SK-N-SH (cell line): ENCODE measurements at regions not wholly inside any gene's neighbourhood (a gene's known extent, or its start where the extent isn't known, plus 50 kb on each side); places are given as distances from the start of the nearest gene placed in this dataset.
A peak's percentile ranks its signal among the peaks of the same experiment; 100 is the strongest.

Experiments used
- CTCF ChIA-PET: fragments of 300-600, 350-600 bp; formaldehyde crosslinking; extraction: SDS; loops from one replicate; lab custom pipeline; 2021; lab: Yijun Ruan, JAX
- POLR2A ChIA-PET: fragments of 350-600 bp; sonication (Branson Sonifier 250); formaldehyde crosslinking; extraction: SDS; loops from one replicate; lab custom pipeline; 2020; ENCODE audit warnings: antibody characterized with exemption, inconsistent platforms; lab: Yijun Ruan, JAX
- DNase-seq: peaks from one replicate; pipeline ENCODE4 v3.0.0; 2012
- H2AFZ ChIP-seq: fragments of 200-600 bp; sonication (generic); 2 replicates; pipeline ENCODE4 v1.8.1; 2016; ENCODE audit warnings: antibody characterized with exemption, mild to moderate bottlenecking, low read depth
- H3F3A ChIP-seq: fragments of 200-600 bp; sonication (generic); replicated peaks from 2 replicates; pipeline ENCODE3; 2016; ENCODE audit warnings: antibody characterized with exemption, mild to moderate bottlenecking; ENCODE audit not compliant: insufficient read depth
- H3K27ac ChIP-seq, 2 experiments: fragments of 200-500 bp in 1 of 2; fragments of 200-600 bp in 1 of 2; sonication (Bioruptor generic) in 1 of 2; sonication (generic), shearing (Covaris generic) in 1 of 2; 2 replicates each; pipeline versions ENCODE4 v1.5.1 to v1.6.1; 2014 to 2016; ENCODE audit warnings: low read depth in 2 of 2, inconsistent platforms in 1 of 2, low read length in 1 of 2, mild to moderate bottlenecking in 1 of 2, mixed read lengths in 1 of 2
- H3K27me3 ChIP-seq: fragments of 200-600 bp; sonication (generic), shearing (Covaris generic); 2 replicates; pipeline ENCODE4 v1.6.1; 2016; ENCODE audit warnings: mixed run types; ENCODE audit not compliant: insufficient read depth
- H3K36me3 ChIP-seq, 2 experiments: fragments of 200-500 bp in 1 of 2; fragments of 200-600 bp in 1 of 2; sonication (Bioruptor generic) in 1 of 2; sonication (generic) in 1 of 2; replicated peaks in 1 of 2; 2 replicates each; pipeline versions ENCODE3 to v1.5.1; 2014 to 2016; ENCODE audit warnings: low read length in 1 of 2, mild to moderate bottlenecking in 1 of 2; ENCODE audit not compliant: insufficient read depth in 2 of 2, control insufficient read depth in 1 of 2
- H3K4me1 ChIP-seq, 2 experiments: fragments of 200-500 bp in 1 of 2; fragments of 200-600 bp in 1 of 2; sonication (Bioruptor generic) in 1 of 2; sonication (generic), shearing (Covaris generic) in 1 of 2; 2 replicates each; pipeline versions ENCODE4 v1.5.1 to v1.6.1; 2014 to 2016; ENCODE audit warnings: low read depth in 1 of 2, low read length in 1 of 2, mixed run types in 1 of 2; ENCODE audit not compliant: insufficient read depth in 2 of 2, control insufficient read depth in 1 of 2
- H3K4me2 ChIP-seq: fragments of 200-600 bp; sonication (generic), shearing (Covaris generic); 2 replicates; pipeline ENCODE4 v1.6.1; 2017; ENCODE audit warnings: mixed run types
- H3K4me3 ChIP-seq, 2 experiments: fragments of 200-500 bp in 1 of 2; fragments of 200-600 bp in 1 of 2; sonication (Bioruptor generic) in 1 of 2; sonication (generic), shearing (Covaris generic) in 1 of 2; 2 replicates each; pipeline versions ENCODE4 v1.5.1 to v1.8.1; 2014 to 2016; ENCODE audit warnings: low read depth in 2 of 2, inconsistent platforms in 1 of 2, low read length in 1 of 2, mild to moderate bottlenecking in 1 of 2, mixed read lengths in 1 of 2, moderate library complexity in 1 of 2
- H3K79me2 ChIP-seq: fragments of 200-600 bp; sonication (generic); 2 replicates; pipeline ENCODE4 v1.8.1; 2017; ENCODE audit warnings: mild to moderate bottlenecking; ENCODE audit not compliant: insufficient read depth
- H3K9ac ChIP-seq: fragments of 200-600 bp; sonication (generic); 2 replicates; pipeline ENCODE4 v1.6.1; 2017; ENCODE audit warnings: mixed run types
- H3K9me2 ChIP-seq: fragments of 200-600 bp; sonication (generic); 2 replicates; pipeline ENCODE4 v1.6.1; 2017; ENCODE audit warnings: mixed run types
- H3K9me3 ChIP-seq: fragments of 200-600 bp; sonication (generic); 2 replicates; pipeline ENCODE4 v1.6.1; 2017; ENCODE audit warnings: mixed run types, mild to moderate bottlenecking, moderate library complexity
- H4K20me1 ChIP-seq: fragments of 200-600 bp; sonication (generic); 2 replicates; pipeline ENCODE4 v1.6.1; 2017; ENCODE audit warnings: mild to moderate bottlenecking, mixed run types; ENCODE audit not compliant: insufficient read depth
- EZH2phosphoT487 ChIP-seq: fragments of 200-600 bp; sonication (generic); IDR thresholded peaks from 2 replicates; pipeline ENCODE4 v1.6.1; 2017; ENCODE audit warnings: low read depth, mixed run types, mild to moderate bottlenecking, antibody characterized with exemption, moderate library complexity, borderline replicate concordance
- FOSL2 ChIP-seq: IDR thresholded peaks from 2 replicates; pipeline ENCODE4 v1.4.0; 2012; ENCODE audit warnings: low read depth, mild to moderate bottlenecking, moderate library complexity, borderline replicate concordance
- FOXJ3 ChIP-seq: sonication (generic); formaldehyde crosslinking; IDR thresholded peaks from 2 replicates; pipeline ENCODE4 v1.5.1; 2020; ENCODE audit warnings: mild to moderate bottlenecking, missing genetic modification reagents
- GABPA ChIP-seq: IDR thresholded peaks from 2 replicates; pipeline ENCODE4 v1.4.0; 2012; ENCODE audit warnings: low read depth, mild to moderate bottlenecking
- GATA2 ChIP-seq: sonication (generic); formaldehyde crosslinking; IDR thresholded peaks from 2 replicates; pipeline ENCODE4 v1.5.0; 2020; ENCODE audit warnings: mild to moderate bottlenecking, missing genetic modification reagents
- JUND ChIP-seq: IDR thresholded peaks from 2 replicates; pipeline ENCODE4 v1.4.0; 2012
- RXRA ChIP-seq: IDR thresholded peaks from 2 replicates; pipeline ENCODE4 v1.4.0; 2012; ENCODE audit warnings: low read depth, mild to moderate bottlenecking, borderline replicate concordance
- TAF1 ChIP-seq: IDR thresholded peaks from 2 replicates; pipeline ENCODE4 v1.6.1; 2012; ENCODE audit warnings: low read depth, mild to moderate bottlenecking, low read length, moderate library complexity, borderline replicate concordance
- TCF12 ChIP-seq: IDR thresholded peaks from 2 replicates; pipeline ENCODE4 v1.4.0; 2012
- TEAD4 ChIP-seq: IDR thresholded peaks from 2 replicates; pipeline ENCODE4 v1.4.0; 2012; ENCODE audit warnings: mild to moderate bottlenecking, borderline replicate concordance; ENCODE audit not compliant: insufficient read depth
- YY1 ChIP-seq: IDR thresholded peaks from 2 replicates; pipeline ENCODE4 v1.4.0; 2012; ENCODE audit warnings: low read depth, mild to moderate bottlenecking
- WGBS: methylation state at CpG from one replicate; pipeline ENCODE4 v1.1.6; 2017; ENCODE audit warnings: low lambda C conversion rate; 5-methylcytosine and 5-hydroxymethylcytosine counted together
- TF ChIP-seq, protein P1 (sequence below): IDR thresholded peaks from 2 replicates; pipeline ENCODE4; 2012
- TF ChIP-seq, protein P2 (sequence below): IDR thresholded peaks from 2 replicates; pipeline ENCODE4 v1.6.1; 2012; ENCODE audit warnings: mild to moderate bottlenecking, low read depth, low read length, moderate library complexity

DNA sequence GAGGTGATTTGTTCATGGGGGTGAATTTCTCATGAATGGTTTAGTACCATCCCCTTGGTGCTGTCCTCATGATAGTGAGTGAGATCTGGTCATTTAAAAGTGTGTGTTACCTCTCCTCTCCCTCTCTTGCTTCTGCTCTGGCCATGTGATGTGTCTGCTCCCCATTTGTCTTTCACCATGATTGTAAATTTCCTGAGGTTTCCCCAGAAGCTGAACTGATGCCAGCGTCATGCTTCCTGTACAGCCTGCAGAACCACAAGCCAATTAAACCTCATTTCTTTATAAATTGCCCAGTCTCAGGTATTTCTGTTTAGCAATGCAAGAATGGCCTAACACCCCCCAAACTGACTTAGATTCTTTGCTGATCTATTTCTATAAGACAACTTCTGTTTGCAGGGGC lies 249.4 kb upstream of the B3GALT2 start:
- DNase-seq, result no peak
- CTCF ChIA-PET, result no interaction called here
- POLR2A ChIA-PET, result no interaction called here

DNA sequence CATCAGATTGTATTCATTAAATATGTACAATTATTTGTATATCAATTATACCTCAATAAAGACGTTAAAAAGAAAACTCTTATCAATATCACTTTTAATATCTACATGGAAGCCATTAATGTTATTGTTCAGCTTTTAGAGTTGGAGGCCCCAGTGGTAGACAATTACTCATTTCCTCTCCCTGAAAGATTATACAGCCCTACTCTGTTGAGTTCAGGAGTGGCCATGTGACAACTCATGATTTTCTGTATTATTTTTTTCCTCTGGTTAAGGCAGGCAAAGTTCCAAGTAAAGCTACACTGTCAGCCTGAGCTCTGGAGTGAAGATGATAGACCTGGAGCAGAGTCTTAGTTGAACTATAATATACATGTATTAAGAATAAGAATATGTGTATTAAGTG lies 247.9 kb upstream of the B3GALT2 start:
- 16% methylated on average over 1 of the region's 1 CpG for WGBS
- Histone ChIP-seq H3K27ac (no peak overlapping the region), H4K20me1 (no peaks in the 10 kb centered on the region), H3K4me3 (no peak overlapping the region), H3K4me1 (no peaks in the 10 kb centered on the region), H3K79me2 (no peaks in the 10 kb centered on the region), H3K36me3 (no peaks in the 10 kb centered on the region), H3K9me3 (peaks cover 7% of the 10 kb centered on the region; the same call in 1 of the 2 replicates), H2AFZ (no peak overlapping the region), H3F3A (peaks cover 10% of the 10 kb centered on the region), H3K9me2 (no peaks in the 10 kb centered on the region), H3K4me2 (no peak overlapping the region), H3K9ac (no peak overlapping the region), H3K27me3 (no peaks in the 10 kb centered on the region)
- ChIA-PET POLR2A (no interaction called here), CTCF (interaction anchor here (1.2 kb wide), 1 partner anchor 17 kb away, joined by 3 read pairs; no protein-coding TSS in a partner anchor)
- no peak for DNase-seq
- TF ChIP-seq JUND (no peak), TAF1 (no peak), EZH2phosphoT487 (no peak), FOSL2 (peak; percentile 5; the same call in 1 of the 2 replicates), GATA2 (CRISPR knock-in tag) (no peak), TCF12 (no peak)

More for the DNA sequence above, 249.4 kb upstream of the B3GALT2 start:
- Histone ChIP-seq H3K27me3 (no peaks in the 10 kb centered on the region), H3K4me3 (no peak overlapping the region), H3K9ac (no peak overlapping the region), H3K9me3 (peaks cover 7% of the 10 kb centered on the region; the same call in 1 of the 2 replicates), H3K79me2 (no peaks in the 10 kb centered on the region), H3K4me2 (no peak overlapping the region), H3F3A (peaks cover 10% of the 10 kb centered on the region), H4K20me1 (no peaks in the 10 kb centered on the region), H3K9me2 (no peaks in the 10 kb centered on the region), H3K36me3 (no peaks in the 10 kb centered on the region), H3K4me1 (no peaks in the 10 kb centered on the region), H2AFZ (no peak overlapping the region), H3K27ac (no peak overlapping the region)
- TF ChIP-seq, protein P1, sequence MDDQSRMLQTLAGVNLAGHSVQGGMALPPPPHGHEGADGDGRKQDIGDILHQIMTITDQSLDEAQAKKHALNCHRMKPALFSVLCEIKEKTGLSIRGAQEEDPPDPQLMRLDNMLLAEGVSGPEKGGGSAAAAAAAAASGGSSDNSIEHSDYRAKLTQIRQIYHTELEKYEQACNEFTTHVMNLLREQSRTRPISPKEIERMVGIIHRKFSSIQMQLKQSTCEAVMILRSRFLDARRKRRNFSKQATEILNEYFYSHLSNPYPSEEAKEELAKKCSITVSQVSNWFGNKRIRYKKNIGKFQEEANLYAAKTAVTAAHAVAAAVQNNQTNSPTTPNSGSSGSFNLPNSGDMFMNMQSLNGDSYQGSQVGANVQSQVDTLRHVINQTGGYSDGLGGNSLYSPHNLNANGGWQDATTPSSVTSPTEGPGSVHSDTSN, result no peak
- no peak for TF ChIP-seq YY1
- 7% methylated on average over 1 of the region's 1 CpG for WGBS

DNA sequence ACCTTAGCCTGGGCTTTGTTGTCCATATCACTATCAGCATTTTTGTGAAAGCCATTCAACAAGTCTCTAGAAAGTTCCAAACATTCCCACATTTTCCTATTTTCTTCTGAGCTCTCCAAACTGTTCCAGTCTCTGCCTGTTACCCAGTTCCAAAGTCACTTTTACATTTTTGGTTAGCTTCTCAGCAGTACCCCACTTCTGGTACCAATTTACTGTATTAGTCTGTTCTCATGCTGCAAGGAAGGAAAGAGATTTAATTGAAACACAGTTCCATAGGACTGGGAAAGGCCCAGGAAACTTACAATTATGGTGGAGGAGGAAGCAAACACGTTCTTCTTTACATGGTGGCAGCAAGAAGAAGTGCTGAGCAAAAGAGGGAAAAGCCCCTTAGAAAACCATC lies 247.2 kb upstream of the B3GALT2 start:
- 12% methylated on average over 1 of the region's 1 CpG for WGBS

More for the DNA sequence above, 247.2 kb upstream of the B3GALT2 start:
- TF ChIP-seq GABPA (no peak), TEAD4 (no peak), FOXJ3 (CRISPR knock-in tag) (no peak), YY1 (no peak), RXRA (no peak), EZH2phosphoT487 (no peak)
- TF ChIP-seq, protein P2, sequence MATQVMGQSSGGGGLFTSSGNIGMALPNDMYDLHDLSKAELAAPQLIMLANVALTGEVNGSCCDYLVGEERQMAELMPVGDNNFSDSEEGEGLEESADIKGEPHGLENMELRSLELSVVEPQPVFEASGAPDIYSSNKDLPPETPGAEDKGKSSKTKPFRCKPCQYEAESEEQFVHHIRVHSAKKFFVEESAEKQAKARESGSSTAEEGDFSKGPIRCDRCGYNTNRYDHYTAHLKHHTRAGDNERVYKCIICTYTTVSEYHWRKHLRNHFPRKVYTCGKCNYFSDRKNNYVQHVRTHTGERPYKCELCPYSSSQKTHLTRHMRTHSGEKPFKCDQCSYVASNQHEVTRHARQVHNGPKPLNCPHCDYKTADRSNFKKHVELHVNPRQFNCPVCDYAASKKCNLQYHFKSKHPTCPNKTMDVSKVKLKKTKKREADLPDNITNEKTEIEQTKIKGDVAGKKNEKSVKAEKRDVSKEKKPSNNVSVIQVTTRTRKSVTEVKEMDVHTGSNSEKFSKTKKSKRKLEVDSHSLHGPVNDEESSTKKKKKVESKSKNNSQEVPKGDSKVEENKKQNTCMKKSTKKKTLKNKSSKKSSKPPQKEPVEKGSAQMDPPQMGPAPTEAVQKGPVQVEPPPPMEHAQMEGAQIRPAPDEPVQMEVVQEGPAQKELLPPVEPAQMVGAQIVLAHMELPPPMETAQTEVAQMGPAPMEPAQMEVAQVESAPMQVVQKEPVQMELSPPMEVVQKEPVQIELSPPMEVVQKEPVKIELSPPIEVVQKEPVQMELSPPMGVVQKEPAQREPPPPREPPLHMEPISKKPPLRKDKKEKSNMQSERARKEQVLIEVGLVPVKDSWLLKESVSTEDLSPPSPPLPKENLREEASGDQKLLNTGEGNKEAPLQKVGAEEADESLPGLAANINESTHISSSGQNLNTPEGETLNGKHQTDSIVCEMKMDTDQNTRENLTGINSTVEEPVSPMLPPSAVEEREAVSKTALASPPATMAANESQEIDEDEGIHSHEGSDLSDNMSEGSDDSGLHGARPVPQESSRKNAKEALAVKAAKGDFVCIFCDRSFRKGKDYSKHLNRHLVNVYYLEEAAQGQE, result no peak
- TF ChIP-seq, all 33 proteins: peak for 0
- H3K27me3 ChIP-seq, result no peaks in the 10 kb centered on the region
- H3K4me1 ChIP-seq, result no peaks in the 10 kb centered on the region
- no peaks in the 10 kb centered on the region for H3K79me2 ChIP-seq
- H3K9ac ChIP-seq, result no peak overlapping the region
- no peak overlapping the region for H3K4me2 ChIP-seq
- no peaks in the 10 kb centered on the region for H3K36me3 ChIP-seq
- peaks cover 7% of the 10 kb centered on the region; the same call in 1 of the 2 replicates for H3K9me3 ChIP-seq
- no peak for DNase-seq
- H3K4me3 ChIP-seq, result no peak overlapping the region
- no peak overlapping the region for H3K27ac ChIP-seq
- no peaks in the 10 kb centered on the region for H4K20me1 ChIP-seq
- H2AFZ ChIP-seq, result no peak overlapping the region
- ChIA-PET CTCF (no interaction called here), POLR2A (no interaction called here)
- H3F3A ChIP-seq, result peaks cover 10% of the 10 kb centered on the region
- H3K9me2 ChIP-seq, result no peaks in the 10 kb centered on the region
